ENCODE measurements at regions not wholly inside any gene's neighbourhood (a gene's known extent, or its start where the extent isn't known, plus 50 kb on each side); places are given as distances from the start of the nearest gene placed in this dataset.

- ChIA-PET POLR2A (no interaction called here), CTCF (no interaction called here)
- Mint-ChIP-seq H3K27ac (no peak overlapping the region), H3K9me3 (peaks cover 7% of the 10 kb centered on the region), H3K4me1 (ENCODE audit: low read depth) (no peaks in the 10 kb centered on the region), H3K4me3 (no peak overlapping the region), H3K36me3 (ENCODE audit: low read depth) (no peaks in the 10 kb centered on the region), H3K27me3 (peaks cover 17% of the 10 kb centered on the region)
- TF ChIP-seq CTCF (IDR thresholded peaks at IDR 0.05), result no peak
- intact Hi-C loops (cut with micrococcal nuclease), result no loop called here
- ATAC-seq (no peak), DNase-seq (no peak)
Measured at GRCh38 chr3:10632125-10632524, 126.7 kb upstream of the ATP2B2 start.

- Mint-ChIP-seq H3K9me3 (peaks cover 14% of the 10 kb centered on the region), H3K4me1 (ENCODE audit: low read depth) (no peaks in the 10 kb centered on the region), H3K27me3 (peaks cover 17% of the 10 kb centered on the region), H3K27ac (no peak overlapping the region), H3K4me3 (no peak overlapping the region), H3K36me3 (ENCODE audit: low read depth) (no peaks in the 10 kb centered on the region)
- ChIA-PET CTCF (no interaction called here), POLR2A (no interaction called here)
- ATAC-seq (no peak), DNase-seq (no peak)
- no peak for TF ChIP-seq CTCF (IDR thresholded peaks at IDR 0.05)
- intact Hi-C loops (cut with micrococcal nuclease), result no loop called here
Measured at GRCh38 chr3:10632741-10633140, 127.4 kb upstream of the ATP2B2 start.

GRCh38 chr3:10635446-10636076 lies 130.2 kb upstream of the ATP2B2 start:
- no peak overlapping the region for H3K27ac Mint-ChIP-seq
- peaks cover 14% of the 10 kb centered on the region for H3K27me3 Mint-ChIP-seq
- DNase-seq (no peak), ATAC-seq (no peak)
- H3K9me3 Mint-ChIP-seq, result peaks cover 24% of the 10 kb centered on the region
- ChIA-PET POLR2A (no interaction called here), CTCF (no interaction called here)
- H3K4me3 Mint-ChIP-seq, result no peak overlapping the region
- no peaks in the 10 kb centered on the region for H3K36me3 Mint-ChIP-seq (ENCODE audit: low read depth)
- H3K4me1 Mint-ChIP-seq (ENCODE audit: low read depth), result no peaks in the 10 kb centered on the region
- no peak for TF ChIP-seq CTCF (IDR thresholded peaks at IDR 0.05)
- intact Hi-C loops (cut with micrococcal nuclease), result no loop called here

- CTCF ChIA-PET, result no interaction called here
- H3K36me3 Mint-ChIP-seq (ENCODE audit: low read depth), result no peaks in the 10 kb centered on the region
- DNase-seq (no peak), ATAC-seq (no peak)
- no peak for TF ChIP-seq CTCF (IDR thresholded peaks at IDR 0.05)
- H3K4me3 Mint-ChIP-seq, result no peak overlapping the region
- H3K9me3 Mint-ChIP-seq, result peaks cover 24% of the 10 kb centered on the region
- intact Hi-C loops (cut with micrococcal nuclease), result no loop called here
- peaks cover 16% of the 10 kb centered on the region for H3K27me3 Mint-ChIP-seq
- no peaks in the 10 kb centered on the region for H3K4me1 Mint-ChIP-seq (ENCODE audit: low read depth)
- no peak overlapping the region for H3K27ac Mint-ChIP-seq
- POLR2A ChIA-PET, result no interaction called here
Measured at GRCh38 chr3:10637342-10637741, 132.0 kb upstream of the ATP2B2 start.

GRCh38 chr3:10638466-10638865 lies 133.1 kb upstream of the ATP2B2 start:
- intact Hi-C loops (cut with micrococcal nuclease), result no loop called here
- Mint-ChIP-seq H3K9me3 (peaks cover 24% of the 10 kb centered on the region), H3K36me3 (ENCODE audit: low read depth) (no peaks in the 10 kb centered on the region), H3K27me3 (peaks cover 18% of the 10 kb centered on the region), H3K4me1 (ENCODE audit: low read depth) (no peaks in the 10 kb centered on the region), H3K27ac (no peak overlapping the region), H3K4me3 (no peak overlapping the region)
- ATAC-seq (no peak), DNase-seq (no peak)
- ChIA-PET POLR2A (no interaction called here), CTCF (interaction anchor here (1.1 kb wide), 1 partner anchor 101 kb away, joined by 3 read pairs; no protein-coding TSS in a partner anchor)
- no peak for TF ChIP-seq CTCF (IDR thresholded peaks at IDR 0.05)
